ENCODE measurements at regions not wholly inside any gene's neighbourhood (a gene's known extent, or its start where the extent isn't known, plus 50 kb on each side); places are given as distances from the start of the nearest gene placed in this dataset.

DNA sequence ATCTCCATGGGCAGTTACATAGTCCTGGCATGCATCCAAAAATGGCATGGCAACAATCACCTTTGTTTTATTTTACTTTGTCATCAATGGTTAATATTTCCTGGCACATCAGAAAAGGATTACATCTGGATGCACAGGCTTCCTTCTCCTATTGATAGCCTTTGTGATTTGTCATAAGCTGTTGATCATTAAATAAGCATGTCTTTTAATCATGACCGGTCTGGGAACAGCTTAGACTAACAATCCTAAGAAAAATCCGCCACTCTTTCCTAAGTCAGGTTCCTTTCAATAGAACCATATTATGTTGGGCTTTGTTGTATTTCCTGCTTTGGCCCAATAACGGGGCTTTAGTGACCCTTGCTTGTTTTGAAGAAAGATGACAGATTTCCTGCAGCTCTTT, 330.6 kb downstream of the DUSP10 start:
- ChIA-PET POLR2A (no interaction called here), CTCF (interaction anchor here (1.0 to 1.3 kb wide), 2 partner anchors 147 to 445 kb away, joined by 3 read pairs; no protein-coding TSS in a partner anchor)
- H4K20me1 ChIP-seq (ENCODE audit: insufficient read depth) = no peaks in the 10 kb centered on the region
- H3K4me3 ChIP-seq (ENCODE audit: low read depth in 2 of 2, low read length in 1 of 2) = no peak overlapping the region
- no peak overlapping the region for H3K4me2 ChIP-seq
- H3K9me3 ChIP-seq = no peaks in the 10 kb centered on the region
- no peak overlapping the region for H3K27ac ChIP-seq (ENCODE audit: low read depth in 2 of 2, low read length in 1 of 2)
- no peaks in the 10 kb centered on the region for H3K27me3 ChIP-seq (ENCODE audit: insufficient read depth)
- H2AFZ ChIP-seq (ENCODE audit: low read depth) = no peak overlapping the region
- no peak for TF ChIP-seq MAX (IDR thresholded peaks at IDR 0.05; ENCODE audit: low read depth)
- no peak for TF ChIP-seq PBX3 (IDR thresholded peaks at IDR 0.05)
- TF ChIP-seq CTCF (IDR thresholded peaks at IDR 0.05) = no peak
- TF ChIP-seq SMC3 (IDR thresholded peaks at IDR 0.05; ENCODE audit: low read depth, low read length) = no peak
- TF ChIP-seq, protein P1, sequence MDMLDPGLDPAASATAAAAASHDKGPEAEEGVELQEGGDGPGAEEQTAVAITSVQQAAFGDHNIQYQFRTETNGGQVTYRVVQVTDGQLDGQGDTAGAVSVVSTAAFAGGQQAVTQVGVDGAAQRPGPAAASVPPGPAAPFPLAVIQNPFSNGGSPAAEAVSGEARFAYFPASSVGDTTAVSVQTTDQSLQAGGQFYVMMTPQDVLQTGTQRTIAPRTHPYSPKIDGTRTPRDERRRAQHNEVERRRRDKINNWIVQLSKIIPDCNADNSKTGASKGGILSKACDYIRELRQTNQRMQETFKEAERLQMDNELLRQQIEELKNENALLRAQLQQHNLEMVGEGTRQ (IDR thresholded peaks at IDR 0.05; ENCODE audit: borderline replicate concordance, low read depth, low read length) = no peak
- no peak for TF ChIP-seq RCOR1 (IDR thresholded peaks at IDR 0.05; ENCODE audit: low read length)
- TF ChIP-seq, protein P2, sequence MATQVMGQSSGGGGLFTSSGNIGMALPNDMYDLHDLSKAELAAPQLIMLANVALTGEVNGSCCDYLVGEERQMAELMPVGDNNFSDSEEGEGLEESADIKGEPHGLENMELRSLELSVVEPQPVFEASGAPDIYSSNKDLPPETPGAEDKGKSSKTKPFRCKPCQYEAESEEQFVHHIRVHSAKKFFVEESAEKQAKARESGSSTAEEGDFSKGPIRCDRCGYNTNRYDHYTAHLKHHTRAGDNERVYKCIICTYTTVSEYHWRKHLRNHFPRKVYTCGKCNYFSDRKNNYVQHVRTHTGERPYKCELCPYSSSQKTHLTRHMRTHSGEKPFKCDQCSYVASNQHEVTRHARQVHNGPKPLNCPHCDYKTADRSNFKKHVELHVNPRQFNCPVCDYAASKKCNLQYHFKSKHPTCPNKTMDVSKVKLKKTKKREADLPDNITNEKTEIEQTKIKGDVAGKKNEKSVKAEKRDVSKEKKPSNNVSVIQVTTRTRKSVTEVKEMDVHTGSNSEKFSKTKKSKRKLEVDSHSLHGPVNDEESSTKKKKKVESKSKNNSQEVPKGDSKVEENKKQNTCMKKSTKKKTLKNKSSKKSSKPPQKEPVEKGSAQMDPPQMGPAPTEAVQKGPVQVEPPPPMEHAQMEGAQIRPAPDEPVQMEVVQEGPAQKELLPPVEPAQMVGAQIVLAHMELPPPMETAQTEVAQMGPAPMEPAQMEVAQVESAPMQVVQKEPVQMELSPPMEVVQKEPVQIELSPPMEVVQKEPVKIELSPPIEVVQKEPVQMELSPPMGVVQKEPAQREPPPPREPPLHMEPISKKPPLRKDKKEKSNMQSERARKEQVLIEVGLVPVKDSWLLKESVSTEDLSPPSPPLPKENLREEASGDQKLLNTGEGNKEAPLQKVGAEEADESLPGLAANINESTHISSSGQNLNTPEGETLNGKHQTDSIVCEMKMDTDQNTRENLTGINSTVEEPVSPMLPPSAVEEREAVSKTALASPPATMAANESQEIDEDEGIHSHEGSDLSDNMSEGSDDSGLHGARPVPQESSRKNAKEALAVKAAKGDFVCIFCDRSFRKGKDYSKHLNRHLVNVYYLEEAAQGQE (IDR thresholded peaks at IDR 0.05; ENCODE audit: low read depth, low read length) = no peak
- no peaks in the 10 kb centered on the region for H3K9me2 ChIP-seq
- no peaks in the 10 kb centered on the region for H3K79me2 ChIP-seq (ENCODE audit: insufficient read depth)
- H3F3A ChIP-seq (replicated peaks; ENCODE audit: insufficient read depth) = no peaks in the 10 kb centered on the region
- 89% methylated on average over 3 of the region's 3 CpGs for WGBS (ENCODE audit: low lambda C conversion rate)
- H3K9ac ChIP-seq = no peak overlapping the region
- no peaks in the 10 kb centered on the region; a peak in 1 of 4 replicates for H3K4me1 ChIP-seq (ENCODE audit: control insufficient read depth in 1 of 2, insufficient read depth in 2 of 2, low read depth in 1 of 2, low read length in 1 of 2)
- DNase-seq = no peak
- no peaks in the 10 kb centered on the region for H3K36me3 ChIP-seq (replicated peaks in 1 of 2; ENCODE audit: control insufficient read depth in 1 of 2, insufficient read depth in 2 of 2, low read length in 1 of 2)
